GM19043 (cell line): ENCODE measurements at regions not wholly inside any gene's neighbourhood (a gene's known extent, or its start where the extent isn't known, plus 50 kb on each side); places are given as distances from the start of the nearest gene placed in this dataset.
"Not testable (repeated sequence)": the region's sequence is repeated elsewhere in the genome, so short reads cannot be mapped to it uniquely, and the experiment has no call there.

Source experiments
- ATAC-seq: cut with Tn5 transposase; IDR thresholded peaks from one replicate; pipeline ENCODE4 v1.9.1; 2021; ENCODE audit warnings: low read depth; ENCODE audit not compliant: unreplicated experiment

- ATAC-seq = no peak
Measured at GRCh38 chr12:28059668-28060067, 87.1 kb upstream of the PTHLH start.

- ATAC-seq = no peak
Measured at GRCh38 chr12:28060871-28061270, 88.3 kb upstream of the PTHLH start.

DNA sequence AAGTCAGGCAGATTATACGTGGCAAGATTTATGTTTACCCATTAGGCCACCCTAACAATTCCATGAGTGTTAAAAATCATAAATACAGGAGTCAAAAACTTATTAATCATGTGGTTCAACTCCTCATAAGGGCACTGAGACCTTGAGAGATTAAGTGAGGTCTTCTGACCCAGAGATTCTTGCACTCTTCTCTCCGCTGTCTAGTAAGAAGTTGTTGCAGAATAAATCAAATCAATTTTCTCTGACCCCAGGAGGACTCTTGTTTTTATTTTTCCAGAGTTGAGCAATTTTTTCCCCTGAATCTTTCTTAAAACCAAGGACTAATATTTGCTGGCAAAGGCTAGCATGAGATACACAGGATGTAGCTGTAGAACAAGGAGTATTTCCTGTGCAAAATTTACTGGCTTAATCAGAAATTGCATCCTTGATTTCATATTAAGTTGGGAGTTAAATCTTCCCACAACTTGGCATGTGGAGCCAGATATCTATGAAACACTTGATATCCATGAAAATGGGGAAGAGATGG lies 90.9 kb upstream of the PTHLH start:
- no peak for ATAC-seq

DNA sequence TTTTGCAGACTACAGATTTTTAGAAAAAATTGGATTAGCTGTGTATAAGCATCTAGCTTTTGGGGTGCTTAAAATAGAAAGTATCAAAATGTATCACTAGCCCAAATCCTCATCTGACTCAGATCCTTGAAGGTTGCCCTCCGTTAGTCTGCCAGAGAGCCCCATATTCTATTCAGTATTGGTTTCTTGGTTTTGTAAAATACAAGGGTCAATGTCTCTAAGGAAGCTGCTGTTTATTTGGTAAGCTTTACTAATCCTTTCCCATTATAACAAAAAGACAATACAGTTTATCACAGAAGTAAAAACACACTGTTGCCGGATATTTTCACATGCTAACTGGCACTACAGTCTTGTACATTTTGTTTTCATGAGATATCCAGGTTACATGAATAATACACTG lies 92.8 kb upstream of the PTHLH start:
- no peak for ATAC-seq

GRCh38 chr12:28065889-28066630 lies 93.5 kb upstream of the PTHLH start:
- no peak for ATAC-seq

DNA sequence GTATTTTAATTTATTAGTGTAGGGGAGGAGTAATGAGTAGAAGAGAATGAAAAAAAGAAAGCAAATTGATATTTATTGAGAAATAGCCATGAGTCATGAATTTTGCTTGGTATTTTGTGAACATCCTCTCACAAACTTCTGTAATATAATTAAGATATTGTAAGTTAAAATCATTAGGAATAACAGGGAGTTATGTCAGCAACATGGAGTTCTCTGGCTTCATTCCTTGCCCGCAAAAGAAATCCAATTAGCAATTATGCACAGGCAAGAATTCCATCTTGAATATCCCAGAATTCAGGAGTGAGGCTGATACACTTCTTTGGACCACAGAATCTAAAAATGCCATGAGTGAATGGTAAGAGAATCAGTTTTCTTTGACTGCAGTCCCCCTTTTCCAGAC lies 94.3 kb upstream of the PTHLH start:
- no peak for ATAC-seq

DNA sequence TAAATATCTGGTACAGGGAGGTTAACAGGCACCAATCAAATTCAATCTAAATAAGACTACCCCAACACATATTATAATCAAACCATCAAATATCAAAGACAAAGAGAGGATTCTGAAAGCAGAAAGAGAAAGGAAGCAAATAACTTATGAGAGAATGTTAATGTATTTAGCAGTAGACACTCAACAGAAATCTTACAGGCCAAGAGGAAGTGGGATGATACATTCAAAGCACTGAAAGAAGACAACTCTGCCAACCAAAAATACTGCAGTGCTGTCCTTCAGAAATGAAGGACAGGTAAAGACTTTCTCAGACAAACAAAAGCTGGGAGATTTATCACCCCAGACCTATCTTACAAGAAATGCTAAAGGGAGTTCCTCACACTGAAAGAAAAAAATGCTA lies 95.9 kb upstream of the PTHLH start:
- no peak for ATAC-seq

- ATAC-seq = no peak
Measured at GRCh38 chr12:28079539-28079938, 107.0 kb upstream of the PTHLH start.

DNA sequence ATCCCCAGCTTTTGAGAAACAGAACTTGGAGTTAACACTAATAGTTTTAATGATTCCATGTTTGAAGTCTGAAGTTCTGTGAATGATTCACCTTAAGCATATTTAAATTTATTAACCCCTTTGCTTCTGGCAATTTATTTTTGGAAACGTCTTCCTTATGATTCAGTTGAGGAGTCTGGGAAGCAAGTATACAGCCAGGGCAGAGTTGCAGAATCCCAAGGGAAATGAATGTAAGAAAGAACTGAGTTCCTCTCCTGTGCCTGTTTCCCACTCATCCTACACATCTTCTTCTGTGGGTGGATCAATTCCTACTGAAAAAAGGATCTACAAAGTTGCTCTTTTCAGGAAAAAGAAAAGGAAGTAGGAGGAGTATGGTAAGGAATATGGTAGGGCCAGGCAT lies 108.2 kb upstream of the CCDC91 start:
- ATAC-seq = no peak

- no peak for ATAC-seq
Measured at GRCh38 chr12:28083840-28084678, 106.2 kb upstream of the CCDC91 start.

DNA sequence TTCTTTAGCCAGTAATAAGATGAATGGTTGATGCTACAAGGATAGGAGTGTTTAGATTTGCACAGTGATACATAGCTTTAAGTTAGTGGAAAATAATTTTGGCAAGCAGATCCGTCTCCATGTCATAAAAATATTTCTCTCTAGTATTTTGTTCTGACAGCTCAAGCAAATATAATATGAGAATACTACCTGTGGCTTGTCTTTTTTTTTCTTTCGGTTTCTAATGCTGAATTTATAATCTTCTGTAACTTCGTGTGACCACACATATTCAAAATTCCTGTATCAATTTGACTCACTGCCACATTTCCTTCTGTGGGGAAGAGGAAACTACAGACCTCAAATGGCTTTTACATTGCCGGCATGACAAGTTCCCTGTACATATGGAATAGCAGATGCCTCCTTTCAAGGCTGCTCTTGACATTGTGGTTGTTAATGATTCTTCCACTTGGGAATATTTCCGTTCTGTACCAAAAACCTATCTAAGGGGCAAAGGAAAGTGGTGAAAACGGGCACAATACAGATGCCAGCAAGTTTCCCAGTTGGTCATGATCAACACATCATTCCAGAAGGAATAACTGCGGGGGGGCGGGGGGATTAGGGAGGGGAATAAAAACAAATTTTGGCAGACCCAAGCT lies 103.6 kb upstream of the CCDC91 start:
- ATAC-seq = peak; percentile 66

GRCh38 chr12:28088566-28089272 lies 101.5 kb upstream of the CCDC91 start:
- no peak for ATAC-seq

DNA sequence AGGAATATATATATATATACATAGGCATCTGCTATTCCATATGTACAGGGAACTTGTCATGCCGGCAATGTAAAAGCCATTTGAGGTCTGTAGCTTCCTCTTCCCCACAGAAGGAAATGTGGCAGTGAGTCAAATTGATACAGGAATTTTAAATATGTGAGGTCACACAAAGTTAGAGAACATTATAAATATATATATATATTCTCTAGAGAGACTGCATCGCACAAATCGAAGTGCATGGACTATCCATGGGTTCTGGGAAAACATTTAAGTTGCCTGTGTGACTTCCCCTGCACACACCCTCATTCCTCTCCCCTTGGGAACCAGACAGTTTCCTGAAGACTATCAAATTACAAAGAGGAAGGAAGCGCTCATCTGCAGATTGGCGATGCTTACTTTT lies 100.9 kb upstream of the CCDC91 start:
- ATAC-seq = no peak

- no peak for ATAC-seq
Measured at GRCh38 chr12:28090835-28091234, 99.4 kb upstream of the CCDC91 start.

DNA sequence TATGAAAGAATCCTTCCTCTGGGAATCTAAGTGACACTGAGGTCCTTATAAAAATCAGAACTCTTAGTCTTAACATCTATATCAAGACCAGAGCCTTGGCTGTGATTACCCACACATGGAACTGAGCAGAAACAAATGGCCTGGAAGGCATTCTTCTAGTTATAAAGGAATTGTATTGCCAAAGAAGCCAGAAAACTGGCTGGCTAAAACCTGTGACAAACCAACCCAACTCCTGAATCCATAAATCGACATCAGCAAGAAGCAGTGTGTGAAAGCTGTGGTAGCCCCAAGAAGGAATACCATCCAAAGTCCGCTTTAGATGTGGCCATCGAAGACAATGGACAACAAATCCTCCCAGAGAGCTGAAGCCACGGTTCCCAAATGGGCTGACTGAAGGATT lies 97.9 kb upstream of the CCDC91 start:
- ATAC-seq = no peak

- no peak for ATAC-seq
Measured at GRCh38 chr12:28096649-28097048, 93.6 kb upstream of the CCDC91 start.

DNA sequence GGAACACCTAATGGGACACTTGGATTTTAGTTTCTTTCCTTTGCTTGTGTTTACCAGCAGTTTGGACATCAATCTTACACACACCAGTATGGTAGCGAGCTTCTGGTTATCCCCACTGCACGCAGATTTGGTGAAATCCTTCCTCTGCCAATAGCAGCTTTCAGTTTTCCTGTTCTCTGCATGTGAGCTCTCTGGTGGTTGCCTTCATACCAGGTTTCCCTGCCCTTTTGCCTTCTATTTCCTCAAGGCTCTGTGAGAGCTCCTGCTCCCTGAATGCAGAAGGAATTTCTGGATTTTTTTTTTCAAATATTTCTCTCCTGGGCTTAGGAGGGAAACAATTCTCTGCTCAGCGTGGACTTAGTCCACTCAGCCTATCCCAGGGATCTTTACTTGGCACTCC lies 93.0 kb upstream of the CCDC91 start:
- no peak for ATAC-seq

- ATAC-seq = not testable (repeated sequence)
Measured at GRCh38 chr12:28099245-28099644, 91.0 kb upstream of the CCDC91 start.

DNA sequence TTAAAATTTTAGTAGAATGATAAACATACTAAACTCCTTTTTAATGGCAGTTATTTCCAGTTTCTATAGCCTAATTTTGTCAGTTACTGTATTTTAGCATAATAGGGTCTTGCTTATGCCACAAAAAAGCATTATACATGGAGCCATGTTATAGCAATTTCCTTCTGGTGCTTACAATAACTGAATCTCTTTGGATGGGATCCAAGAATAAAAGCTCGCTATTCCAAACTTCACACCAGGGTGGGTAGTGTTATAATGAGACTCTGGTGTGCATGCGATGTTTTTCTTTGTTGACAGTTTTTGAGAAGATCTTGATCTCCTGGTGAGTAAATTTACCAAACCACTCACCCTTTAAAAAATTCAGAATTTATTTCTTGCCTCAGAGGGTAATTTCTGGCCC lies 90.4 kb upstream of the CCDC91 start:
- no peak for ATAC-seq

DNA sequence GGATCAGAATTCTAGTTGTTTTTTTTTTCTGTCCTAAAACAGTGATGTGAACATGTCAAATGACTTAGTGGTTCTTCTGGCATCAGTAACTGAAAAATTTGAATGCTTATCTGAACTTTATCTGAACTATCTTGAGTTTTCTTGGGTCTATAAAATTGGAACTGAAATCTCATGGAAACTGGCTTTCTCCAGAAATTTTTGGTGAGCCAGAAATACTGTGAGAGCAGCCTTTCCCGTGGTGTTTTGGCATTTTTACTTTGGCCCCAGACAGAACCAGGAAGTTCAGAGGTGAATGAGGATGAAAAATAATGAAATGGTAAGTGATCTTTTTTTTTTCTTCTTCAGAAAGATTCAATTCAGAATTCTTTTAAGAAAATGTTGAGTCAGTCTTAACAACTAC lies 89.5 kb upstream of the CCDC91 start:
- ATAC-seq = no peak

DNA sequence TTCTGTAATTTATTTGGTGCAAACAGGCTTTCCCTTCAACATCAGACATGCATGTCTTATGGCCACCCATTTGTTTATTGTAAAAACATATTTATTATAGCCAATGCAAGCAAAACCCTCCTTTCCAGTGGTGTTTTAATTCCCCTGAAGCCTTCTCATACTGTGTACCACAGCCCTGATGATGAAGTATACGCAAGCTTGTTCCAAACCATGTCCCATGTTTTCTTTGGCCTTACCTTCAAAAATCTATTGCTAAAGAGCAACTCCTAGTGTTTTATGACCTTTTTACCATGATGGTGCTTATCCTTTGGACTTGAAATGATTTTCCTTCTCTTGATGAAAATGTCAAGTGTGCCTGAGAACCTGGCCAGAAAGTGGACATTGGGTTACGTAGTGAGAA lies 85.9 kb upstream of the CCDC91 start:
- ATAC-seq = no peak
